ENCODE measurements at regions not wholly inside any gene's neighbourhood (a gene's known extent, or its start where the extent isn't known, plus 50 kb on each side); places are given as distances from the start of the nearest gene placed in this dataset.
"Not testable (repeated sequence)": the region's sequence is repeated elsewhere in the genome, so short reads cannot be mapped to it uniquely, and the experiment has no call there.

- no peak for DNase-seq
- Histone ChIP-seq H3K4me1 (no peaks in the 10 kb centered on the region), H3K36me3 (no peaks in the 10 kb centered on the region), H3K9me3 (no peaks in the 10 kb centered on the region), H3K4me3 (no peak overlapping the region), H3K27me3 (no peaks in the 10 kb centered on the region), H3K27ac (no peak overlapping the region)
- ATAC-seq, result no peak
- TF ChIP-seq CTCF (IDR thresholded peaks at IDR 0.05), result no peak
- WGBS, 2 donors, result 33 to 47% methylated on average over 2 of the region's 2 CpGs
- intact Hi-C loops (cut with DNase I), result no loop called here
- FAIRE-seq, result no peak
Measured at GRCh38 chr3:145673838-145674237, 487.1 kb downstream of the PLOD2 start.

GRCh38 chr3:145678401-145678800, 482.6 kb downstream of the PLOD2 start:
- WGBS, 2 donors, result 47 to 59% methylated on average over 1 of the region's 1 CpG
- no peak overlapping the region for H3K4me3 ChIP-seq
- no peak for FAIRE-seq
- no peak for ATAC-seq
- no peak for TF ChIP-seq CTCF (IDR thresholded peaks at IDR 0.05)
- H3K36me3 ChIP-seq, result no peaks in the 10 kb centered on the region
- H3K4me1 ChIP-seq, result no peaks in the 10 kb centered on the region
- H3K9me3 ChIP-seq, result no peaks in the 10 kb centered on the region
- no peaks in the 10 kb centered on the region for H3K27me3 ChIP-seq
- no peak for DNase-seq
- H3K27ac ChIP-seq, result no peak overlapping the region
- intact Hi-C loops (cut with DNase I), result no loop called here

DNA sequence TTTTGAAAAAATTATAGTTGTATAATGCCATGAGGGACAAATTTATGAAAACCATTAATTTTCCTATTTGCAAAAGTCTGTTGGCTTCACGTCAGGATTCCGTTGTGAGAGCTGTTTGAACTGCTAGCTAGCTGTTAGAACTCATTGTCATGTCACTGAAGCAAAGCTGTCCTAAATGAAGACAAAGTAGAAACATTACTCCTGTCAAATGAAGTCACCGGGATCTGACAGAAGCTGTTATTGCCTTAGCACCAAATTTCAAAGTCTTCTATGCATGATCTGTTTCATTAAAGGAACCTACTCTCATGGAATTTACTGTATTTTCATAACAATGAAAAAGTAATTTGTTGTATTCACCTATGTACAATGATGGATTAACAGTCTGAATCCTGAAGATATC, 479.8 kb downstream of the PLOD2 start:
- TF ChIP-seq CTCF (IDR thresholded peaks at IDR 0.05), result no peak
- H3K4me1 ChIP-seq, result no peaks in the 10 kb centered on the region
- WGBS, 2 donors, result 29 to 41% methylated on average over 3 of the region's 3 CpGs
- no peak for ATAC-seq
- H3K27ac ChIP-seq, result no peak overlapping the region
- H3K27me3 ChIP-seq, result no peaks in the 10 kb centered on the region
- H3K9me3 ChIP-seq, result no peaks in the 10 kb centered on the region
- FAIRE-seq, result no peak
- H3K36me3 ChIP-seq, result no peaks in the 10 kb centered on the region
- no peak overlapping the region for H3K4me3 ChIP-seq
- intact Hi-C loops (cut with DNase I), result no loop called here
- DNase-seq, result no peak

GRCh38 chr3:145687978-145688377, 473.0 kb downstream of the PLOD2 start:
- ATAC-seq; H3K27ac ChIP-seq; H3K4me1 ChIP-seq; H3K9me3 ChIP-seq; H3K27me3 ChIP-seq; H3K36me3 ChIP-seq; DNase-seq; H3K4me3 ChIP-seq; intact Hi-C loops (cut with DNase I): not testable (repeated sequence)
- peak; percentile 86 for FAIRE-seq
- WGBS, 2 donors, result 71 to 83% methylated on average over 3 of the region's 3 CpGs

DNA sequence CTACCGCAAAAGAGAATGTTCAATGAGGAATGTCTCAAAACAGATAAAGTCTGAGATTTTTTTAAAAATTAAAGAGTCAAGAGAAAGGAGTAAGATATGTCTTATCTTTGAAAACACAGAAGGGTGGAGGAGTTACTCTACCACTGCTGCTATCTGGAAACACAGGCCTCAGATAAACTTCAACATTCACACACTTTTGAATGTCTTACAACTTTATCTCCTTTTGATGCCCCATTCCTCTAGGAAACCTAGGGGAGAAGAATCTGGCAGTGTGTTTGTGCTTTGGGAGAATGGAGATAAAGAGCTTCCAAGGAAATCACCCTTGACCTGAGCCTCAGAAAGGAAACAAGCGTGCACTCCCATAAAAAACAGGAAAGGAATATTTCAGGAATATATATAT, 468.2 kb downstream of the PLOD2 start:
- H3K27ac ChIP-seq, result no peak overlapping the region
- no peak for ATAC-seq
- no peaks in the 10 kb centered on the region for H3K9me3 ChIP-seq
- H3K4me3 ChIP-seq, result no peak overlapping the region
- intact Hi-C loops (cut with DNase I), result no loop called here
- H3K27me3 ChIP-seq, result peaks cover 0 to 3% (median 0%) of the 10 kb centered on the region in 4 donors
- H3K36me3 ChIP-seq, result no peaks in the 10 kb centered on the region
- no peak for FAIRE-seq
- WGBS, 2 donors, result 79 to 81% methylated on average over 2 of the region's 2 CpGs
- H3K4me1 ChIP-seq, result no peaks in the 10 kb centered on the region
- DNase-seq, result no peak
- no peak for TF ChIP-seq CTCF (IDR thresholded peaks at IDR 0.05)

DNA sequence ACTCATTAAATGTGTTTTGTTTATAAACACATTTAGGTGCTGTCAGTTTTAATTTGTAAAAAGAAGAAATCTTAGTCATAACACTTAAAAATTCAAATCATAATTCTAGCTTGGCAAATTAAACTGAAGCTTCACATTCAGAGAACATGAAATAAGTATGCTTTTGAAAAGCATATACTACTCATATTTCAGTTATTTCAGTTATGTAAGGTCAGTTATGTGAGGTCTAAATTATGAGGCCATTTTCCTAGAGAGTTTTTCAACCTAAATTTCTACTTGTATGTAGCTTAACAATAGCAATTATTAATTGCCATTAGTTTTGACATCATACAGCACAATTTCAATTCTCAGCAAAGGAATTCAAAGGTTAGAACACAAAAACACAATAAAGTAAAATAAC, 465.0 kb downstream of the PLOD2 start:
- H3K4me1 ChIP-seq, result no peaks in the 10 kb centered on the region
- ATAC-seq (no peak), DNase-seq (no peak), FAIRE-seq (no peak)
- no peaks in the 10 kb centered on the region for H3K9me3 ChIP-seq
- no peak overlapping the region for H3K4me3 ChIP-seq
- peaks cover 0 to 3% (median 0%) of the 10 kb centered on the region in 4 donors for H3K27me3 ChIP-seq
- no peak for TF ChIP-seq CTCF (IDR thresholded peaks at IDR 0.05)
- intact Hi-C loops (cut with DNase I), result no loop called here
- no peak overlapping the region for H3K27ac ChIP-seq
- no peaks in the 10 kb centered on the region for H3K36me3 ChIP-seq
